Transverse colon (tissue), 4 donors: ENCODE measurements at regions not wholly inside any gene's neighbourhood (a gene's known extent, or its start where the extent isn't known, plus 50 kb on each side); places are given as distances from the start of the nearest gene placed in this dataset.
"Not testable (repeated sequence)": the region's sequence is repeated elsewhere in the genome, so short reads cannot be mapped to it uniquely, and the experiment has no call there.

Source experiments
- DNase-seq: peaks from one replicate; pipeline ENCODE4 v3.0.0-alpha.2; 2019
- H3K27ac ChIP-seq, 4 donors: fragments of 200-600 bp; sonication (generic); 2 replicates each; pipeline ENCODE4 v1.5.1; 2016 to 2018; ENCODE audit warnings: inconsistent platforms in 4 of 4
- H3K27me3 ChIP-seq: fragments of 200-600 bp; sonication (generic); 2 replicates; pipeline ENCODE4 v1.5.1; 2017; ENCODE audit warnings: inconsistent platforms
- H3K36me3 ChIP-seq, 4 donors: fragments of 200-600 bp; sonication (generic); 2 replicates each; pipeline ENCODE4 v1.5.1; 2017 to 2019; ENCODE audit warnings: inconsistent platforms in 4 of 4
- H3K4me1 ChIP-seq, 4 donors: fragments of 200-600 bp; sonication (generic); 2 replicates each; pipeline ENCODE4 v1.5.1; 2017 to 2020; ENCODE audit warnings: inconsistent platforms in 4 of 4
- H3K4me3 ChIP-seq, 4 donors: fragments of 200-600 bp; sonication (generic); 1 replicate in 1 of 4; 2 replicates in 3 of 4; pipeline versions ENCODE4 v1.5.1 to v1.6.1; 2017 to 2019; ENCODE audit warnings: inconsistent platforms in 4 of 4
- H3K9me3 ChIP-seq, 2 donors: fragments of 200-600 bp; sonication (generic); 2 replicates each; pipeline ENCODE4 v1.5.1; 2017 to 2019; ENCODE audit warnings: inconsistent platforms in 2 of 2
- EP300 ChIP-seq: sonication (generic); formaldehyde crosslinking; IDR thresholded peaks from one replicate; pipeline ENCODE4 v1.6.1; 2017; ENCODE audit warnings: antibody characterized with exemption, low read depth
- POLR2A ChIP-seq: fragments of 450-650 bp; IDR thresholded peaks from one replicate; pipeline ENCODE4 v1.6.1; 2016; ENCODE audit warnings: antibody characterized with exemption, mild to moderate bottlenecking, moderate library complexity
- POLR2AphosphoS5 ChIP-seq, 3 donors: sonication (generic); formaldehyde crosslinking; IDR thresholded peaks; one replicate each; pipeline ENCODE4 v1.6.1; 2016; ENCODE audit warnings: antibody characterized with exemption in 3 of 3
- WGBS, 2 donors: methylation state at CpG; one replicate each; pipeline ENCODE4 v1.1.5; 2018; ENCODE audit warnings: low coverage in 1 of 2; 5-methylcytosine and 5-hydroxymethylcytosine counted together
- in situ Hi-C, 4 donors: fragments of 200-750 bp; cut with MboI; loops; one replicate each; pipeline versions ENCODE4 v1.15.0 to v1.15.1; 2017; ENCODE audit warnings: low sequenced_read_pairs in 3 of 4, low pct_ligation_motif_present in 1 of 4, low pct_unique_long_range_greater_than_20kb in 1 of 4
- intact Hi-C: fragments of 100-400 bp; cut with DNase I; formaldehyde crosslinking; loops from one replicate; pipeline ENCODE4 v1.15.1; 2023; ENCODE audit warnings: low total_unique reads
- TF ChIP-seq, protein P1 (sequence below), 5 experiments: fragments of 200-600 bp in 3 of 5; fragments of 450-650 bp in 2 of 5; sonication (generic) in 3 of 5; IDR thresholded peaks; 1 replicate in 2 of 5; 2 replicates in 3 of 5; pipeline ENCODE4 v1.5.1; 2016 to 2017; ENCODE audit warnings: antibody characterized with exemption in 5 of 5, inconsistent platforms in 3 of 5, mild to moderate bottlenecking in 2 of 5, moderate library complexity in 1 of 5

DNA sequence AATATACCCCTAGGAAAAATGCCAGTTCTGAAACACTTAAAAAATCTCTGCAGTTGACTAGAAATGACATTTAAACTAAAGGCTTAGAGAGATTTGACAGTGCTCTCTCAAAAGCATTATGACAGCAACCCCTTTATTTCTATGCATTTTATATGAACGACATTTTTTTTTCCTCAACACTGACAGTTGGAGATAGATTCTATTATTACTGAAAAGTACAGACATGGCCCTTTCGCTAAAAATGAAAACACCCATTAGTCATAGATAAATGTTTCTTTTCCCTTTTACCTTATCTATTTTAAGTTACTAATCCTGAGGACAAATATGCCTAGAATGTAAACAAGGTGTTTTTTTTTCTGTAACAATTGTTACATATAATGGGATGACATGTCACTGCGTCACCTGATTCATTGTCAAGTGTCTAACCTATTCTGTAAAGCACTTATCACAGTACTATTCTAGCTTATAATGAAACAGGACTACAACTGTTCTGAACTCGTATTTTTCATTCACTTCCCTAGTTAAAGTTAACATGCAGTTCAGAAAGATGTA is 1169.6 kb upstream of the CRIM1 start:
- 64 to 71% methylated on average over 4 of the region's 4 CpGs for WGBS, 2 donors
- no peak for TF ChIP-seq POLR2A
- no peak for TF ChIP-seq POLR2AphosphoS5 (IDR thresholded peaks at IDR 0.05)
- TF ChIP-seq, protein P1, sequence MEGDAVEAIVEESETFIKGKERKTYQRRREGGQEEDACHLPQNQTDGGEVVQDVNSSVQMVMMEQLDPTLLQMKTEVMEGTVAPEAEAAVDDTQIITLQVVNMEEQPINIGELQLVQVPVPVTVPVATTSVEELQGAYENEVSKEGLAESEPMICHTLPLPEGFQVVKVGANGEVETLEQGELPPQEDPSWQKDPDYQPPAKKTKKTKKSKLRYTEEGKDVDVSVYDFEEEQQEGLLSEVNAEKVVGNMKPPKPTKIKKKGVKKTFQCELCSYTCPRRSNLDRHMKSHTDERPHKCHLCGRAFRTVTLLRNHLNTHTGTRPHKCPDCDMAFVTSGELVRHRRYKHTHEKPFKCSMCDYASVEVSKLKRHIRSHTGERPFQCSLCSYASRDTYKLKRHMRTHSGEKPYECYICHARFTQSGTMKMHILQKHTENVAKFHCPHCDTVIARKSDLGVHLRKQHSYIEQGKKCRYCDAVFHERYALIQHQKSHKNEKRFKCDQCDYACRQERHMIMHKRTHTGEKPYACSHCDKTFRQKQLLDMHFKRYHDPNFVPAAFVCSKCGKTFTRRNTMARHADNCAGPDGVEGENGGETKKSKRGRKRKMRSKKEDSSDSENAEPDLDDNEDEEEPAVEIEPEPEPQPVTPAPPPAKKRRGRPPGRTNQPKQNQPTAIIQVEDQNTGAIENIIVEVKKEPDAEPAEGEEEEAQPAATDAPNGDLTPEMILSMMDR (IDR thresholded peaks at IDR 0.05): no peak
- TF ChIP-seq EP300: no peak
- H3K4me1 ChIP-seq: no peaks in the 10 kb centered on the region
- in situ Hi-C loops (no loop called here), intact Hi-C loops (no loop called here)
- no peaks in the 10 kb centered on the region for H3K27me3 ChIP-seq
- H3K9me3 ChIP-seq: no peaks in the 10 kb centered on the region
- DNase-seq: no peak
- H3K4me3 ChIP-seq: no peak overlapping the region
- no peaks in the 10 kb centered on the region for H3K36me3 ChIP-seq
- no peak overlapping the region for H3K27ac ChIP-seq

DNA sequence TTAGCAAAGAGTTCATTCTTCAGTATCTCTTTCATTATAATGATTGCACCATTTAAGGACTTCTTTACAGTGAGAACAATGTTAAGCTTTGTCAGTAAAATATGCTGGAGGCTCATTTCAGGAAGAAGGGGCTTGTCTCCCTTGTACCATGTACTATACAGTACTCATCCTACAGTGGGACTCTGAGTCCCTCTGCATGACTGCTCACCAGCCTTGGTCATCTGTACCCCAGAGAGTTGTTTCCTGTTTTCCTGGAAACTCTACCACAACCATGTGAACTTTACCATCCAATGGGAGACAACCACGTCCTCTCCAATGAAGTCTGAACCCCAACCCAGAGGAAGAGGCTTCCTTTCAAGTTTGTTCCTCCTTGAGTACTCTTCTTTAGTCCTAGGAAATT is 1171.1 kb upstream of the CRIM1 start:
- no peaks in the 10 kb centered on the region for H3K36me3 ChIP-seq
- DNase-seq: no peak
- TF ChIP-seq EP300 (no peak), POLR2AphosphoS5 (IDR thresholded peaks at IDR 0.05) (no peak), POLR2A (no peak)
- TF ChIP-seq, protein P1 (IDR thresholded peaks at IDR 0.05): no peak
- in situ Hi-C loops (no loop called here), intact Hi-C loops (no loop called here)
- no peaks in the 10 kb centered on the region for H3K9me3 ChIP-seq
- WGBS, 2 donors: 40 to 73% methylated on average over 1 of the region's 1 CpG
- H3K27me3 ChIP-seq: no peaks in the 10 kb centered on the region
- no peaks in the 10 kb centered on the region for H3K4me1 ChIP-seq
- no peak overlapping the region for H3K4me3 ChIP-seq
- H3K27ac ChIP-seq: no peak overlapping the region

DNA sequence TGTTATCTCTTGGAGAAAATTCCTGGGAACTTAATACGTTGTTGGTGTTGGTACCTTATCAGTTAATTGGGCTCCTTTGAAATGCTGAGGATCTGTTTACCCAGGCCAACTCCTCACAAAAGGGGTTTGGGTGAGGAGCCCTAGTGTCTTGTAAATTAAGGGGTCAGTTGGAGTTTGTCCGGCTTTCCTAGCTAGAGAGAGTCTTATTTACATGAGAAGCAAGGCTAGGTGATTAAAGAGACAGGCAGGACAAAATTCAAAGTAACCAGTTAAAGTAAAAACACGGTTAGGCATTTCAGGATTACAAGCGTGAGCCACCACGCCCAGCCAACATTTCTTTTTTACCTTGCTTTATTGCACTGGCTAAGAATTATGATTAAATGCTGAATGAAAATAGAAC is 1178.9 kb upstream of the CRIM1 start:
- H3K27ac ChIP-seq, H3K4me1 ChIP-seq, H3K9me3 ChIP-seq, H3K27me3 ChIP-seq, H3K4me3 ChIP-seq, in situ Hi-C loops, H3K36me3 ChIP-seq, intact Hi-C loops, DNase-seq: not testable (repeated sequence)
- WGBS, 2 donors: 31 to 40% methylated on average over 5 of the region's 5 CpGs

DNA sequence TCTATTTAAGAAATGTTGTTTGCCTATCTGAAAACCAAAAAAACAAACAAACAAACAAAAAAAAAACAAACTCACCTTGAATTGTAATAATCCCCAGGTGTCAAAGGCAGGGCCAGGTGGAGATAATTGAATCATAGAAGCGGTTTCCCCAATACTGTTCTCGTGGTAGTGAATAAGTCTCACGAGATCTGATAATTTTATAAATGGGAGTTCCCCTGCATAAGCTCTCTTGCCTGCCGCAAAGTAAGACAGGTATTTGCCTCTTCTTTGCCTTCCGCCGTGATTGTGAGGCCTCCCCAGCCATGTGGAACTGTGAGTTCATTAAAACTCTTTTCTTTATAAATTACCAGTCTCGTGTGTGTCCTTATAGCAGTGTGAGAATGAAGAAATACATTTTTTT is 1180.7 kb upstream of the CRIM1 start:
- no peak for TF ChIP-seq EP300
- Histone ChIP-seq H3K9me3 (no peaks in the 10 kb centered on the region), H3K4me1 (no peaks in the 10 kb centered on the region), H3K4me3 (no peak overlapping the region), H3K27ac (no peak overlapping the region), H3K36me3 (no peaks in the 10 kb centered on the region), H3K27me3 (no peaks in the 10 kb centered on the region)
- intact Hi-C loops (no loop called here), in situ Hi-C loops (no loop called here)
- WGBS, 2 donors: 83 to 85% methylated on average over 6 to 7 of the region's 7 CpGs
- no peak for DNase-seq

DNA sequence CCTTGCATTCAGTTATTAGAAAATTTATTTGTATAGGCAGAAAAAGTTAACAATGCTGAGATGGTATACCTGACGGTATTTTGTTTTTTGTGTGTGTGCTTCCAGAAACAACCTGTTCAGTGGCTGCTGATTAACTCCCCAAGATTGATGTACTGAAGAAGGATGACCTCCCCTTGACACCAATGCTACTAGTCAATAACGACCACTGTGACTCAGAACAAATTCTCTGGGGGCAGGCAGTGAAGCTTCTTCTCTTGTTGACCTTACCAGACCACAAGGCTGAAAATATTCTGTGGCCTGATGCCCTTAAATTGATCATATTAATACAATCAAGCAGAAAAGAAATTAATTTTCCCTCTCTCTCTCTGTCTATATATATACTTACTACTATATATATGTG is 1182.9 kb upstream of the CRIM1 start:
- intact Hi-C loops: no loop called here
- 0 to 36% methylated on average over 1 to 2 of the region's 2 CpGs for WGBS, 2 donors

More for the DNA sequence above, 1182.9 kb upstream of the CRIM1 start:
- Histone ChIP-seq H3K27ac (no peak overlapping the region), H3K27me3 (no peaks in the 10 kb centered on the region), H3K4me1 (no peaks in the 10 kb centered on the region), H3K36me3 (no peaks in the 10 kb centered on the region), H3K9me3 (no peaks in the 10 kb centered on the region), H3K4me3 (no peak overlapping the region)
- TF ChIP-seq, protein P1 (IDR thresholded peaks at IDR 0.05): no peak
- in situ Hi-C loops: no loop called here
- no peak for DNase-seq
